Neural progenitor cell (in vitro differentiated cells): ENCODE measurements at regions not wholly inside any gene's neighbourhood (a gene's known extent, or its start where the extent isn't known, plus 50 kb on each side); places are given as distances from the start of the nearest gene placed in this dataset.

ENCODE experiments used
- CTCF ChIP-seq: fragments of 200-600 bp; sonication (generic); IDR thresholded peaks from 2 replicates; pipeline ENCODE4 v1.5.1; 2017; ENCODE audit warnings: antibody characterized with exemption, mild to moderate bottlenecking
- EZH2 ChIP-seq: fragments of 200-600 bp; sonication (generic); IDR thresholded peaks from 2 replicates; pipeline ENCODE4 v1.6.1; 2017; ENCODE audit warnings: antibody characterized with exemption, mild to moderate bottlenecking, moderate library complexity
- EZH2phosphoT487 ChIP-seq: fragments of 200-600 bp; sonication (generic); IDR thresholded peaks from 2 replicates; pipeline ENCODE4 v1.6.1; 2017; ENCODE audit warnings: antibody characterized with exemption

- no peak for TF ChIP-seq CTCF
- no peak for TF ChIP-seq EZH2
- no peak for TF ChIP-seq EZH2phosphoT487
These were observed 120.7 kb downstream of the ARL4C start for GRCh38 chr2:234376229-234376628.
